AG20443 (cell line): ENCODE measurements at regions not wholly inside any gene's neighbourhood (a gene's known extent, or its start where the extent isn't known, plus 50 kb on each side); places are given as distances from the start of the nearest gene placed in this dataset.

Source experiments
- DNase-seq: peaks from one replicate; pipeline ENCODE4 v3.0.0; 2012; ENCODE audit warnings: low spot score, mixed read lengths

DNA sequence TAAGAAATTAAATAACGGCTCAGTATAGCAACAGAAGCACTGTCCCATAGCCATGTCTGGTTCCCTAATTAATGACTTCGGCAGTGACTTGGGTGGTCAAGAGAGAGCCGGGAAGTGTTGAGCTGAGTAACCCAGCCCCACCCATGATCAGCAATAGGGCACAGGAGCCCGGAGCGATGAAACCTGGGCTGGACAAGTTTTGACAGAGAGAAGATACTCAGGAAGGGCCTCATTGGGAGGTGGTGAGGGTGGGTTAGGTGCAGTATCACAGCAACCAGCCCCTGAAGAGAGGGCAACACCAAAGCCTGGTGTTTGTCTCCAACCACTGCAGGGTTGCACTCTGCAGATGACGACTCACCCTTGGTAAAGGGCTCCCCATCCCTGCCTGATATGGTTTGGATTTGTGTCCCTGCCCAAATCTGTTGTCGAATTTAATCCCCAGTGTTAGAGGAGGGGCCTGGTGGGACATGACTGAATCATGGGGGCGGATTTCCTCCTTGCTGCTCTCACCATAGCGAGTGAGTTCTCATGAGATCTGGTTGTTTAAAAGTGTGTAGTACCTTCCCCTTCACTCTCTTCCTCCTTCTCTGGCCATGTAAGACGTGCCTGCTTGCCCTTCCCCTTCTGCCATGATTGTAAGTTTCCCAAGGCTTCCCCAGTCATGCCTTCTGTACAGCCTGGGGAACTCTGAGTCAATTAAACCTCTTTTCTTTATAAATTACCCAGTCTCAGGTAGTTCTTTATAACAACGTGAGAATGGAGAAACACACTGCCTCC is 124.9 kb upstream of the MED13L start:
- DNase-seq, result no peak

DNA sequence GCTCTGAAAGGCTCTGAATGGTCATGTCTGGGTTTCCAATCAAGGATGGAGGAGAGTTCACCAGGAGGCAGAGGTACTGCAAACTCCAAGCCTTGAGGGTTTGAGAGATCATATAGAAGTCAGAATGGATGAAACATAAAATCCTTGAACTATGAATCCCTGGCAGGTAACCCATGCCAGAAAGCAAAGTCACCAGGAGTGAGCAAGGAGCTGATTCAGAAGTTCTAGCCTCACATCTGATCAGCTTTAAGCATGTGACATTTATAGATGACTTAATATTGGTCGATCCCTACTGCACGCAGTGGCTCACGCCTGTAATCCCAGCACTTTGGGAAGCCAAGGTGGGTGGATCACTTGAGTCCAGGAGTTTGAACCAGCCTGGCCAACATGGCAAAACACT is 126.1 kb upstream of the MED13L start:
- no peak for DNase-seq

DNA sequence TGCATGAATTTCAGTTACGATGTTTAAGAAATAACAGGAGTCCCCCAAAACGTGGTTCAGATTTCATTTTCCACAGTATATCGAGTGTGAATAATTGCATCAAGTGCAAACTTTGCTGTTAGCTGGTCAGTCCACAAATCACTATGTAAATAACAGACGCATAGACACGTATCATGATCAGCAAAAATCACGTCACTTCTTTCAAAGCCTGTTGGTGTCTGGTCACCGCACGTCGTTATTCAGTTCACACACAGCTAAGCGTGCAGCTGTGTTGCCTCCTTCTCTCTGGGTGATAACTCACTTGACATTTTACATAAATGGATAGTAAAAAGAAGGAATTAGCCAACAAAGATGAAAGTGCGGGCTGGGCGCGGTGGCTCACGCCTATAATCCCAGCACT is 126.8 kb upstream of the MED13L start:
- DNase-seq, result no peak

DNA sequence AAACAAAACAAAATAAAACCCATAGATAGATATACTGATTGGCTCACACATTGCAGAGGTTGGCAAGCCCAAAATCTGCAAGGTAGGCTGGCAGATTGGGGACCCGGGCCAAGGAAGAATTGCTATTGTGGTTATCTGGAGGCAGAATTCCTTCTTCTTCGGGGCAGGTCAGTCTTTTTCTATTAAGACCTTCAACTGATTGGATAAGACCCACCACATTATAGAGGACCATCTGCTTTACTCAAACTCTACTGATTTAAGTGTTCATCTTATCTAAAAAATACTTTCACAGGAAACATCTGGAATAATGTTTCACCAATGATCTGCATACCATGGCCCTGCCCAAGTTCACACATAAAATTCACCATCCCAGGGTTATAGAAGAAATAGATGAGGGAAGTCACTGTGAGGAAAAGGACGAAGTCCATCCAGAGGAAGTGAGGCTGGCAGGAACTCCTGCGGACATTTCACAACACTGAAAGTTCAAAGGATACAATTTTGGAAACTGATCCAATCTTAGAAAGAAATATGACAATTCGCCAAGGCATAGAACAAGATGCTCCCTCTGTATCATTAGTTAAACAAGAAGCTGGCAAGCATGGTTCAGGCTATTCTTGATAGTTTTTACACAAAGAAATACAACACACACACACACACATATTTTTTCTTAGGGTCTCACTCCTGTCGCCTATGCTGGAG is 127.6 kb upstream of the MED13L start:
- no peak for DNase-seq

DNA sequence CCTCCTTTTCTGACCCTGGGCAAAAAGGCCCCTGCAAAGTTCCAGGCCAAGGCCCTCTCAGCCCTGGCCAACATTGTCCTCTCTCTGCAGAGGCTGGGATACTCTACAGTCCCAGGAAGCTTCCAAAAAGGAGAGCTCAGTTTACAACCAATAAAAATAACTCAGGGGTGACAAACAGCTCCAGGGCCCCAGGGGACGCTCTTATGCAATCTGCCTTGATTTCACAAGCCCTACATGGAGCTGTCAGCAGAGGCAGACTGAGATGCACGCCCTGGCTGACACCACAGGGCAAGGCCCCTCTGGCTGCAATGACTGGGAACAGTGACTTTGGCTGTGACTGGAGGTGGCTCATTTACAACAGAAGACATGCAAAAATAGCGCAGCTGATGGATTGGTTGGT is 129.0 kb upstream of the MED13L start:
- DNase-seq, result peak; percentile 88

DNA sequence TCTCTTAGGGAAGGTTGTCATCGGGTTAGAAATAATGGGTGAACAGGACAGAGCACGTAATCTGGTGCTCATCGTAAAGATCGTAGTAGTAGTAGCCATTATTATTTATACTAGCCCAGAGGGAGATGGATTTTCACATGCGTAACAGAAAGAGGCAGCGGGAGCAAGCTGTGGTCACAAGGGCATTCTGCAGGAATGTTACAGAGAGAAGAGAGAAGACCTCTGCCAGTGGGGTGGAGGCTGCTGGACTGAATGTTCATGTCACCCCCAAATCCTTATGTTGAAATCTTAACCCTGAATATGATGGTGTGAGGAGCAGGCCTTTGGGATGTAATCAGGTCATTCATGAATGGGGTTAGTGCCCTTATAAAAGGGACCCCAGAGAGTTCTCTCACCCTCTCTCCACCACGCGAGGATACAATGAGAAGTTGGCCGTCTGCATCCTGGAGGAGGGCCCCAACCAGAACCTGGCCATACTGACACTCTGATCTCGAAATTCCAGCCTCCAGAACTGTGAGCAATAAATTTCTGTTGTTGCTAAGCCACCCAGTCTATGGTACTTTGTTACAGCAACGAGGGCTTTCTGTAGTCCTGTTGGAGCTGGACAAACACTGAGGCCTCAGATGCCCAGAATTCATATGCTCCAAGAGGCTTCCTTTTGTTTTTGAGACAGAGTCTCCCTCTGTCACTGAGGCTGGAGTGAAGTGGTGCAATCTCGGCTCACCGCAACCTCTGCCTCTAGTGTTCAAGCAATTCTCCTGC is 131.2 kb upstream of the MED13L start:
- peak; percentile 45 for DNase-seq

DNA sequence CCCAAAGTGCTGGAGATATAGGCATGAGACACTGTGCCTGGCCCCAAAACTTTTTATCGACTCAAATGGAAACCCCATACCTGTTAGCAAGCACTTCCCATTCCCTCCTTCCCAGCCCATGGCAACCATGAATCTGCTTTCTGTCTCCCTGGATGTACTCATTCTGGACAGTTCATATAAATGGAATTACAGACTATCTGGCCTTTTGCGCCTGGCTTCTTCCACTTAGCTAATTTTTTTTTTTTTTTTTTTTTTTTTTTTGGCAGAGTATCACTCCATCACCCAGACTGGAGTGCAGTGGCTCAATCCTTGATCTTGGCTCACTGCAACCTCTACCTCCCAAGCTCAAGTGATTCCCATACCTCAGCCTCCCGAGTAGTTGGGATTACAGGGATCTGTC is 134.5 kb upstream of the MED13L start:
- DNase-seq, result no peak

DNA sequence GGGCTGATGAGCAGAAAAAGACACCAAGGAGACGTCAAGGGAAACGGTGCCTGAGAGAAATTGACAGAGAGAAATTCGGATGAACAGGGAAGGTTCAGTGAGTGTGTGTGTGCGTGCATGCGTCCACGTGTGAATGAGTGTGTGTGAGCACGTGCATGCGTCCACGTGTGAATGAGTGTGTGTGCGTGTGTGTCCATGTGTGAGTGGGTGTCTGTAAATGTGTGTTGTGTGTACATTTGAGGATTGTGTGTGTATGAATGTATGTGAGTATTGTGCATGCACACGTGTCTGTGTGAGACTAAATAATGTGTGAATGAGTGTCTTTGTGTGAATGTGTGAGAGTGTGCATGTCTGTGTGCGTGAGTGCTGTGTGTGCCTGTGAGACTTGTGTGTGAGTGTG is 137.4 kb upstream of the MED13L start:
- DNase-seq, result no peak

DNA sequence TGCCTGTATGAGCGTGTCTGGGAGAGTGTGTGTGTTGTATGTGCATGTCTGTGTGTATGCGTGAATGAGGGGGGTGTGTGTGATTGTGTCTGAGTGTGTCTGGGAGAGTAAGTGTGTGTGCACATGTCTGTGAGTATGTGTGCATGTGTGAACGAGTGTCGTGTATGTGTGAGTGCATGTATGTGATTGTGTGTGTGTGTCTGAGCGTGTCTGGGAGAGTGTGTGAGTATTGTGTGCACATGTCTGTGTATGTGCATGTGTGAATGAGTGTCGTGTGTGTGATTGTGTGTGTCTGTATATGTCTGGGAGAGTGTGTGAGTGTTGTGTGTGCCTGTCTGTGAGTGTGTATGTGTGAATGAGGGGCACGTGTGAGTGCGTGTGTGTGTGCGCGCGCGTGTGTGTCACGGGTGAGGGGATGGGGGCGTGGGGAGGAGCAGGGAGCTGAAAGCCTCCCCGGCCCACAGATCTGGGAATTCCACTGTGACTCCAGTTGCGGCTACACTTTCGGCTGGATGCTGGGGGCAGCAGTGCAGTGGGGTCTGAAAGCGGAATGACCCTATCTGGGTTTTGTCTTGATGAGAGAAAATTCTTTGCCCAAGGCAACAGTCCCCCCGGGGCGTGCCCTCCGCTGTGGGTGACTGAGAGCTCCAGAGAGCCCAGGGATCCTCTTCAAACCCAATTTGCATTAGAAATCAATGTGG is 138.1 kb upstream of the MED13L start:
- no peak for DNase-seq

DNA sequence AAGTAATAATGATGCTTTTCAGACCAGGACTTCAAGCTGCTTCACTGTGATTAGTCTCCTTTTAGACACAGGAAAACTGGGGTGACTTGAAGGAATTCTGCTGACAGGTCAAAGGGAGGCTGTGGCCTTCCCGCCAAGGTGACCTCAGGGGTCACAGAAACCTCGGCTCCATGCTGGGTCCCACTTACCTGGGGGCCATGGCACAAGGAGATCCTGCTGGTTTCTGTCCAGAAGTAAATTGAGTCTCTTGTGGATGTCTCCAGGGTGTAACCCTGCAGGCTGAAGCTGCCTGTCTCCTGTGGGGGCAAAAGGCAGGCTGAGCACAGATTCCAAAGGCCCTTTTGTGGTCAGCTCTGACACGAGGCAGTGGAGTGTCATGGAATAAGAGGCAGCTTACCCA is 138.7 kb upstream of the MED13L start:
- peak; percentile 25 for DNase-seq

DNA sequence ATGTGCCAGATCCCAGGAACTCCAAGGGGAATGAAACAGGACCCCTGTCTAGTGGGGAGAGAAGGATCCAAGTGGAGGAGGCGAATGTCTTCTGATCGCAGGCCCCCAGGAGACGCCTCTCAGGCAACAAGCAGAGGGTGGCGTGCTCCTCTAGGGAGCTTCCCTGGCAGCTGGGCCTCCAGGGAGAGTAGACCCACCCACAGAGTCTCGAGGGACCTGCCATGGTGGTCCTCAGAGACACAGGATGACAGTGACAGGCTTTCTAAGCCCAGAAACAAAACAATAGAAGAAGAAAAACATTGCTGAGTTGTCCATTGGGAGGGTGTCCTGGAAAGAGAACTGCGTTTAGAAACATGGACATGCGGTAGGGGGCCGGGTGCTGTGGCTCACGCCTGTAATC is 140.6 kb upstream of the MAP1LC3B2 start:
- DNase-seq, result no peak

DNA sequence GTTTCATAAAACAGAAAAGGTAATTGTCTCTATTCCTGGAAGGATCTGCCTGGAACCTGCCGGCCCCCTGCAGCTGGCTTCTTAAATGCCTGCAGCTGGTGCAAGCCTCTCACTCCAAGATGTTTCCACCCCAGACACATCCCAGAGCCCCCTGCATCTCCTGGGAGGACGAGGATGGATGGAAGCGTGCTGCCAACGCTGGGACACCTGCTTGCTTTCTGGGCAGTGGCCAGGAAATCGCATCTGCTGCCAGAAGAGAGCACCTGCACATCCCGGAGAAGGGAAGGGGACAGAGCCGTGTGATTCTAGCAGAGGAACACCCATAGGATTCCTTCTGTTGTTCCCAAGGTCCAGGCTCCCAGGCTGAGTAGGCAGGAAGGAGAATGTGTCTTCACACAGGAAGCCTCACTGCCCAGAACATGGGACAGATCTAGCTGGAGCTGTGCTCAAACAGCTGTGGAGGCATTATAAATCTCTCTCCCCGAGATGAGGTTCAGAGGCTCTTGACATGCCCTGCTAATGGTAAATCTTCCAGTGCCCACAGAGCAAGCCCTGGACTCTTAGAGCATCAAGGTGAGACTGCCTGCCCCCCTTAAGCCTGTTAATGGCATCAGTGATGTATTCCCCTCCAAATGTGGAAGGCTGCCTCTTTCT is 138.8 kb upstream of the MAP1LC3B2 start:
- no peak for DNase-seq

DNA sequence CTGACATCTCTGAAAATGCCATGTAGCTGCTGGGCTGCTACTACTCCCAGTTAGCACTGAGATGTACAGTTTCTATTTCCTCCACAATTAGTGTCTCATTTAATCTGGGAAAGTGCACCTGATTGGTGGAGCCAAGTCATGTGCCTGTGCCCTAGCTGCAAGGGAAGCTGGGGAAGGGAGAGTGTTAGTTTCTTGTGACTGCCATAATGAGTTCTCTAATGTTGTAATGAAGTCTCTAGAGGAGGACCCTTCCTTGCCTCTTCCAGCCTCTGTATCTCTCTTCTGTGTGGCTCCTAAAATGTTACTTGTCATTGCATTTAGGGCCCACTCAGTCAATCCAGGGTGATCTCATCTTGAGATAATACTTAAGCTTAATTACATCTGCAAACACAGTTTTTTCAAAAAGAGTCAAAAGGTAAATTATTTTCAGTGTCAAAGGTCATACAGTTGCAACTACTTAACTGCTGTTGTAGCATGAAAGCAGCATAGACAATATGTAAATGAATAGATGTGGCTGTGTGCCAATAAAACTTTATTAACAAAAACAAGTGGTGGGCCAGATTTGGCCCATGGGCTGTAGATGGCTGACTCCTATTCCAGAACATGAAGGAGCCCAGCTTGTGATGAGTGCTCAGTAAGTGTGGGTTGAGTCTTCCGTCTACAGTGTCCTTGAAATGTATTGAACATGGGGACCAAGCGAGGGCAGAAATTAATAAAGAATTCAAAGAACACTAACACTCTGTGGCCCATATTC is 137.2 kb upstream of the MAP1LC3B2 start:
- no peak for DNase-seq

DNA sequence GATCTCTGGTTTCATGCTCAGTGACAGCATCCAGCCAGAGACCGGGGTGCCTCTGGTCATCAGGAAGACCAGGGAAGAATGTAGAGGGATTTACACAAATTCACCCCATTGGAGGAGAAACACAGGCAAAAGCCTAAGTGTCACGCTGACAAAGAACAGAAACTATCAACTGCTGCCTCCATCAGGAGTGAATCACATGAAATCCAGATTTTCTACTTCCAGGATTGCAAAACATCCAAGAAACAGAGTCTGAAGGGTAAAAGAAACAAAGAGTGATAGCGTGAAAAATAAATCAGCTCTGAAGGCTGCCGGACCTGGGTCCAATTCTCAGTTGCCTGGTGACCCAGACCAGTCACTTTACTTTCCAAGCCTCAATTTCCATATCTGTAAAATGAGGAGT is 136.1 kb upstream of the MAP1LC3B2 start:
- peak; percentile 73 for DNase-seq

DNA sequence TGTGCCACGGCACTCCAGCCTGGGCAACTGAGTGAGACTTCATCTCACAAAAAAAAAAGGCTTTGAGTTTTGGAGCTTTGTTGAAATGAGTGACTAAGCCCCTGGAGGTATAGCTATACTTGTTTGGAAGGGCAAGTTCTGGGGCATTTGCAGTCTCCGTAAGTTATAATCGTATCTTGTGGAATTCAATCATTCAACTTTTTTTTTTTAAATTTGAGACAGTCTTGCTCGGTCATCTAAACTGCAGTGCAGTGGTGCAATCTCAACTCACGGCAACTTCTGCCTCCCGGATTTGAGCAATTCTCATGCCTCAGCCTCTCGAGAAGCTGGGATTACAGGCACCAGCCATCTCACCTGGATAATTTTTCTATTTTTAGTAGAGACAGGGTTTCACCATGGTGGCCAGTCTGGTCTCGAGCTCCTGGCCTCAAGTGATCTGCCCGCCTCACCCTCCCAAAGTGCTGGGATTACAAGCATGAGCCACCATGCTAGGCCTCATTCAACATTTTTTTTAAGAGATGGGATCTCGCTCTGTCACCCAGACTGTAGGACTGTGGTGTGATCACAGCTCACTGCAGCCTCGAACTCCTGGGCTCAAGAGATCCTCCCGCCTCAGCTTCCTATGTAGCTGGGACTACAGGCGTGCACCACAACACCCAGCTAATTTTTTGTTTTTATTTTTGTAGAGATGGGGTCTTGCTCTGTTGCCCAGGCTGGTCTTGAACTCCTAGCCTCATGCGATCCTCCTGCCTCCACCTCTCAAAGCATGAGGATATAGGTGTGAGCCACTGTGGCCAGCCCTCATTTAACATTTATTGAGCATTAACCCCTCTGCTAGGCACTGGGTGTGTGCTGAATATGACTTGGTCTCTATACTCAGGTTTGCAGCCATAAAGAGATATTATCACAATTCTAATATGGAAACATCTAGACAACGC is 133.7 kb upstream of the MAP1LC3B2 start:
- no peak for DNase-seq

DNA sequence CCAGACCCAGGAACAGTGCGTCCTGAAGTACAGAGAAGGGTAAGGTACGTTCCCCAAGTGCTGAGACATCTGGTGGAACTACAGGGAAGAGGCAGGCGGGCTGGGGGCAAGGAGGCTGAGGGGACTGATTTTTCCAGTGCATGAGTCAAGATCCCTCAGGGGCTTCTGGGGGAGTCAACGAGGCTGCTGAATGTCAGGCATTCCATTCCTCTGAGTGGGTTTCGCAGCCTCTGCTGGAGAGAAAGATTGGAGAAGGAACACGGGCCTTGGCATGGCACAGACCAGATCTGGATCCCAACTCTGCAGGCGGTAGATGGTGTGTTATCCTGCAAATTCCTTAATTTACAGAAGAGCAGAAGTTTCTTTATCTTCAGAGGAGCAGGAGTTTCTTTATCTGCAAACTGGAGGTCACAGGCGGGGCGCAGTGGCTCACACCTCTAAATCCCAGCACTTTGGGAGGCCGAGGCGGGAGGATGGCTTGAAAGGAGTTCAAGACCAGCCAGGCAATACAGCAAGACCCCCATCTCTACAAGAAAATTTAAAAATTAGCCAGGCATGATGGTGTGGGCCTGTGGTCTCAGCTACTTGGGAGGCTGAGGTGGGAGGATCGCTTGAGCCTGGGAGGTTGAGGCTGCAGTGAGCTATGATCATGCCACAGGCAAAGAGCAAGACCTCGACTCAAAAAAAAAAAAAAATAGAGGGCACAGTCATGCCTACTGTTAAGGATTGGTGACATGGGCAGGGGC is 132.6 kb upstream of the MAP1LC3B2 start:
- DNase-seq, result peak; percentile 95

DNA sequence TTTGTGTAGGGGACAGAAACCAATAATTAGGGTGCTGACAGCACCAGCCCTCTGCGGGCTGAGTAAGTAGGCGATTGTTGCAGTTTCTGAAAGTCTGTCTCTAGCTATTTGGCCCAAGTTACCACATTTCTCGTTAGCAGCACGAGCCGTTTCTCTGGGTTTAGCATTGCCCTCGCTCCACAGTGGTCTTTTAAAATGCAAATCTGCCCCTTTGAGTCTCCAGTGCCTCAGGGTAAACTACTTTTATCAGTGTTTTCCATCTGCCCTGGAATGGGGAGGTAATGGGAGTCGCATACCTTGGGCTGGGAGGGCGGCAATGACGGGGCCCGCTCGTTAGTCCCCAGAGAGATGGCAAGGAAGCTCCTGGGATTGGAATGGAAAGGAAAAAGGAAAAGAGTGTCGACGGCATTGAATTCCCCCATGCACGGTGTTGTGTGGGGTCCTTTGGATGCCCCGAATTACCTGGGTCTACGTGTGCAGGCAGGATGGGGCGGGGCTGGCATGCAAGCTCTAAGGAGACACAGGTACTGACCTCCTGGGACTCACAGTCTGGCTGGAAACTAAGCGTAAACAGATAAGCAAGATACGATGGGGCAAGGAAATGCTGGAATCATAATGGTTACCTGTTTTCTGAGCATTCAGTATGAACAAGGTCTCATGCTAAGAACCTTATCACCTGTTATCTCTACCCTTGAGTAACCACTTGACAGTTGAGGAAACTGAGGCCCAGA is 131.8 kb upstream of the MAP1LC3B2 start:
- no peak for DNase-seq

DNA sequence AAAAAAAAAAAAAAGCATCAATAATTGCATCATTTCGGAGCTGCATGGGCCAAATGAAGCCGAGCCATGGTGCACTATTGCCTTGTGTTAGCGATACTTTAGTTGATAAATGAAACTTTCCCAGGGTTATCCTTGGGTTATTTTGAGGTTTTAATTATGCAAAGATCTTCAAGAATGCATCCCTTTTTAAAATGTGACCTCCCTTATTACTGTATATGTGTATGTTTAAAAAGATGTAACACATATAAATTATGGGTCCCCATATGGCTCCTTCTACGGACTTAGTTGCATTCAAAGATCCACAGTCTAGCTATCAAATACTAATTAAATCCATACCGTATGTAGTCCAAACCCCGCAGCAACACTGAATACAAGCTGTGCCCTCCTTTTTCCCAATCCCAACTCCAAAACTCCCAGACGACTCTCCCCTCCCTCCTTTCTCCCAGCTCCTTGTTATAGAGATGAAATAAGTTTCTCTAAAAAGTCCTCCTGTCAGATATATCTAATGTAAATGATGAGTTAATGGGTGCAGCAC is 129.3 kb upstream of the MAP1LC3B2 start:
- DNase-seq, result no peak
